SK-N-SH (cell line): ENCODE measurements at regions not wholly inside any gene's neighbourhood (a gene's known extent, or its start where the extent isn't known, plus 50 kb on each side); places are given as distances from the start of the nearest gene placed in this dataset.

Source experiments
- CTCF ChIA-PET: fragments of 300-600, 350-600 bp; formaldehyde crosslinking; extraction: SDS; loops from one replicate; lab custom pipeline; 2021; lab: Yijun Ruan, JAX
- POLR2A ChIA-PET: fragments of 350-600 bp; sonication (Branson Sonifier 250); formaldehyde crosslinking; extraction: SDS; loops from one replicate; lab custom pipeline; 2020; ENCODE audit warnings: antibody characterized with exemption, inconsistent platforms; lab: Yijun Ruan, JAX
- DNase-seq: peaks from one replicate; pipeline ENCODE4 v3.0.0; 2012
- H2AFZ ChIP-seq: fragments of 200-600 bp; sonication (generic); 2 replicates; pipeline ENCODE4 v1.8.1; 2016; ENCODE audit warnings: antibody characterized with exemption, mild to moderate bottlenecking, low read depth
- H3F3A ChIP-seq: fragments of 200-600 bp; sonication (generic); replicated peaks from 2 replicates; pipeline ENCODE3; 2016; ENCODE audit warnings: antibody characterized with exemption, mild to moderate bottlenecking; ENCODE audit not compliant: insufficient read depth
- H3K27ac ChIP-seq, 2 experiments: fragments of 200-500 bp in 1 of 2; fragments of 200-600 bp in 1 of 2; sonication (Bioruptor generic) in 1 of 2; sonication (generic), shearing (Covaris generic) in 1 of 2; 2 replicates each; pipeline versions ENCODE4 v1.5.1 to v1.6.1; 2014 to 2016; ENCODE audit warnings: low read depth in 2 of 2, inconsistent platforms in 1 of 2, low read length in 1 of 2, mild to moderate bottlenecking in 1 of 2, mixed read lengths in 1 of 2
- H3K27me3 ChIP-seq: fragments of 200-600 bp; sonication (generic), shearing (Covaris generic); 2 replicates; pipeline ENCODE4 v1.6.1; 2016; ENCODE audit warnings: mixed run types; ENCODE audit not compliant: insufficient read depth
- H3K36me3 ChIP-seq, 2 experiments: fragments of 200-500 bp in 1 of 2; fragments of 200-600 bp in 1 of 2; sonication (Bioruptor generic) in 1 of 2; sonication (generic) in 1 of 2; replicated peaks in 1 of 2; 2 replicates each; pipeline versions ENCODE3 to v1.5.1; 2014 to 2016; ENCODE audit warnings: low read length in 1 of 2, mild to moderate bottlenecking in 1 of 2; ENCODE audit not compliant: insufficient read depth in 2 of 2, control insufficient read depth in 1 of 2
- H3K4me1 ChIP-seq, 2 experiments: fragments of 200-500 bp in 1 of 2; fragments of 200-600 bp in 1 of 2; sonication (Bioruptor generic) in 1 of 2; sonication (generic), shearing (Covaris generic) in 1 of 2; 2 replicates each; pipeline versions ENCODE4 v1.5.1 to v1.6.1; 2014 to 2016; ENCODE audit warnings: low read depth in 1 of 2, low read length in 1 of 2, mixed run types in 1 of 2; ENCODE audit not compliant: insufficient read depth in 2 of 2, control insufficient read depth in 1 of 2
- H3K4me2 ChIP-seq: fragments of 200-600 bp; sonication (generic), shearing (Covaris generic); 2 replicates; pipeline ENCODE4 v1.6.1; 2017; ENCODE audit warnings: mixed run types
- H3K4me3 ChIP-seq, 2 experiments: fragments of 200-500 bp in 1 of 2; fragments of 200-600 bp in 1 of 2; sonication (Bioruptor generic) in 1 of 2; sonication (generic), shearing (Covaris generic) in 1 of 2; 2 replicates each; pipeline versions ENCODE4 v1.5.1 to v1.8.1; 2014 to 2016; ENCODE audit warnings: low read depth in 2 of 2, inconsistent platforms in 1 of 2, low read length in 1 of 2, mild to moderate bottlenecking in 1 of 2, mixed read lengths in 1 of 2, moderate library complexity in 1 of 2
- H3K79me2 ChIP-seq: fragments of 200-600 bp; sonication (generic); 2 replicates; pipeline ENCODE4 v1.8.1; 2017; ENCODE audit warnings: mild to moderate bottlenecking; ENCODE audit not compliant: insufficient read depth
- H3K9ac ChIP-seq: fragments of 200-600 bp; sonication (generic); 2 replicates; pipeline ENCODE4 v1.6.1; 2017; ENCODE audit warnings: mixed run types
- H3K9me2 ChIP-seq: fragments of 200-600 bp; sonication (generic); 2 replicates; pipeline ENCODE4 v1.6.1; 2017; ENCODE audit warnings: mixed run types
- H3K9me3 ChIP-seq: fragments of 200-600 bp; sonication (generic); 2 replicates; pipeline ENCODE4 v1.6.1; 2017; ENCODE audit warnings: mixed run types, mild to moderate bottlenecking, moderate library complexity
- H4K20me1 ChIP-seq: fragments of 200-600 bp; sonication (generic); 2 replicates; pipeline ENCODE4 v1.6.1; 2017; ENCODE audit warnings: mild to moderate bottlenecking, mixed run types; ENCODE audit not compliant: insufficient read depth
- CHD2 ChIP-seq: fragments of 150-350 bp; IDR thresholded peaks from 2 replicates; pipeline ENCODE4 v1.6.1; 2018; ENCODE audit warnings: low read length; ENCODE audit not compliant: partially characterized antibody
- CTCF ChIP-seq: fragments of 200-600 bp; sonication (generic); IDR thresholded peaks from 2 replicates; pipeline ENCODE4 v1.6.1; 2017; ENCODE audit warnings: antibody characterized with exemption, mild to moderate bottlenecking, moderate library complexity
- EZH2phosphoT487 ChIP-seq: fragments of 200-600 bp; sonication (generic); IDR thresholded peaks from 2 replicates; pipeline ENCODE4 v1.6.1; 2017; ENCODE audit warnings: low read depth, mixed run types, mild to moderate bottlenecking, antibody characterized with exemption, moderate library complexity, borderline replicate concordance
- FOSL2 ChIP-seq: IDR thresholded peaks from 2 replicates; pipeline ENCODE4 v1.4.0; 2012; ENCODE audit warnings: low read depth, mild to moderate bottlenecking, moderate library complexity, borderline replicate concordance
- FOXM1 ChIP-seq: IDR thresholded peaks from 2 replicates; pipeline ENCODE4 v1.4.0; 2012; ENCODE audit warnings: low read depth, mild to moderate bottlenecking
- JUND ChIP-seq: IDR thresholded peaks from 2 replicates; pipeline ENCODE4 v1.4.0; 2012
- MEF2A ChIP-seq: IDR thresholded peaks from 2 replicates; pipeline ENCODE4 v1.4.0; 2012; ENCODE audit warnings: low read depth, borderline replicate concordance
- MXI1 ChIP-seq: IDR thresholded peaks from 2 replicates; pipeline ENCODE4 v1.6.1; 2012; ENCODE audit warnings: mild to moderate bottlenecking, low read depth, low read length, improper control_type of control experiment
- NFIC ChIP-seq: IDR thresholded peaks from 2 replicates; pipeline ENCODE4 v1.4.0; 2012; ENCODE audit warnings: borderline replicate concordance
- PBX3 ChIP-seq: IDR thresholded peaks from 2 replicates; pipeline ENCODE4; 2012
- RAD21 ChIP-seq: IDR thresholded peaks from 2 replicates; pipeline ENCODE4 v1.6.1; 2012; ENCODE audit warnings: mild to moderate bottlenecking, low read length
- RCOR1 ChIP-seq: fragments of 150-350 bp; IDR thresholded peaks from 2 replicates; pipeline ENCODE4 v1.6.1; 2017; ENCODE audit warnings: antibody characterized with exemption, low read length
- REST ChIP-seq: IDR thresholded peaks from 2 replicates; pipeline ENCODE4 v1.6.1; 2012; ENCODE audit warnings: mild to moderate bottlenecking, low read depth, low read length, moderate library complexity
- RFX5 ChIP-seq: IDR thresholded peaks from 2 replicates; pipeline ENCODE4 v1.6.1; 2012; ENCODE audit warnings: mild to moderate bottlenecking, improper control_type of control experiment, low read length
- TAF1 ChIP-seq: IDR thresholded peaks from 2 replicates; pipeline ENCODE4 v1.6.1; 2012; ENCODE audit warnings: low read depth, mild to moderate bottlenecking, low read length, moderate library complexity, borderline replicate concordance
- TCF12 ChIP-seq: IDR thresholded peaks from 2 replicates; pipeline ENCODE4 v1.4.0; 2012
- TEAD4 ChIP-seq: IDR thresholded peaks from 2 replicates; pipeline ENCODE4 v1.4.0; 2012; ENCODE audit warnings: mild to moderate bottlenecking, borderline replicate concordance; ENCODE audit not compliant: insufficient read depth
- USF2 ChIP-seq: fragments of 150-350 bp; IDR thresholded peaks from 2 replicates; pipeline ENCODE4 v1.6.1; 2017; ENCODE audit warnings: antibody characterized with exemption, low read length, low read depth, borderline replicate concordance
- ZBTB33 ChIP-seq: IDR thresholded peaks from 2 replicates; pipeline ENCODE4 v1.4.0; 2012; ENCODE audit warnings: low read depth, borderline replicate concordance
- WGBS: methylation state at CpG from one replicate; pipeline ENCODE4 v1.1.6; 2017; ENCODE audit warnings: low lambda C conversion rate; 5-methylcytosine and 5-hydroxymethylcytosine counted together

- no peaks in the 10 kb centered on the region for H4K20me1 ChIP-seq
- TF ChIP-seq RCOR1: no peak
- TF ChIP-seq FOXM1: no peak
- no peak for TF ChIP-seq RAD21
- TF ChIP-seq MEF2A: no peak
- TF ChIP-seq CTCF: no peak
- TF ChIP-seq TCF12: no peak
- TF ChIP-seq USF2: no peak
- TF ChIP-seq FOSL2: no peak
- no peak for TF ChIP-seq REST
- TF ChIP-seq PBX3: no peak
- no peak for TF ChIP-seq EZH2phosphoT487
- no peak for TF ChIP-seq TEAD4
- TF ChIP-seq TAF1: no peak
- TF ChIP-seq NFIC: no peak
- no peak for TF ChIP-seq MXI1
- no peak for TF ChIP-seq JUND
- TF ChIP-seq CHD2: no peak
- TF ChIP-seq ZBTB33: no peak
- no peak for TF ChIP-seq RFX5
- TF ChIP-seq, all 33 proteins: peak for 0
- Histone ChIP-seq H3K27ac (no peak overlapping the region), H3K9ac (no peak overlapping the region), H3K27me3 (no peaks in the 10 kb centered on the region), H3K4me3 (no peak overlapping the region), H2AFZ (no peak overlapping the region), H3K4me1 (no peaks in the 10 kb centered on the region), H3K4me2 (no peak overlapping the region), H3K9me2 (no peaks in the 10 kb centered on the region), H3K9me3 (peaks cover 3% of the 10 kb centered on the region; the same call in 1 of the 2 replicates), H3F3A (no peaks in the 10 kb centered on the region), H3K79me2 (no peaks in the 10 kb centered on the region), H3K36me3 (no peaks in the 10 kb centered on the region)
- ChIA-PET CTCF (no interaction called here), POLR2A (no interaction called here)
- 8% methylated on average over 3 of the region's 3 CpGs for WGBS
- DNase-seq: no peak
These were observed 258.6 kb upstream of the TMEM132C start for GRCh38 chr12:128008341-128008740.
